Right kidney (tissue), 1 donor: ENCODE measurements at regions not wholly inside any gene's neighbourhood (a gene's known extent, or its start where the extent isn't known, plus 50 kb on each side); places are given as distances from the start of the nearest gene placed in this dataset.

Source experiments
- DNase-seq: peaks from one replicate; pipeline ENCODE4 v3.0.0-alpha.2; 2016

GRCh38 chr6:1257778-1258177, 54.1 kb upstream of the FOXQ1 start:
- DNase-seq: no peak

- no peak for DNase-seq
Measured at GRCh38 chr6:1256435-1257008, 55.4 kb upstream of the FOXQ1 start.

GRCh38 chr6:1255636-1256365, 56.1 kb upstream of the FOXQ1 start:
- DNase-seq: no peak

- DNase-seq: no peak
Measured at GRCh38 chr6:1254326-1254725, 57.6 kb upstream of the FOXQ1 start.

- no peak for DNase-seq
Measured at GRCh38 chr6:1253816-1254215, 58.1 kb upstream of the FOXQ1 start.

GRCh38 chr6:1251198-1252155, 60.4 kb upstream of the FOXQ1 start:
- no peak for DNase-seq

GRCh38 chr6:1250489-1251197, 61.3 kb upstream of the FOXQ1 start:
- no peak for DNase-seq

- DNase-seq: no peak
Measured at GRCh38 chr6:1247894-1248293, 64.0 kb upstream of the FOXQ1 start.

GRCh38 chr6:1247056-1247455, 64.8 kb upstream of the FOXQ1 start:
- no peak for DNase-seq

GRCh38 chr6:1244941-1245340, 67.0 kb upstream of the FOXQ1 start:
- DNase-seq: peak; percentile 32

GRCh38 chr6:1244278-1244677, 67.6 kb upstream of the FOXQ1 start:
- no peak for DNase-seq

GRCh38 chr6:1242446-1242845, 69.5 kb upstream of the FOXQ1 start:
- DNase-seq: no peak

GRCh38 chr6:1242021-1242420, 69.9 kb upstream of the FOXQ1 start:
- no peak for DNase-seq

GRCh38 chr6:1240766-1241318, 71.1 kb upstream of the FOXQ1 start:
- DNase-seq: no peak

GRCh38 chr6:1239805-1240204, 72.1 kb upstream of the FOXQ1 start:
- no peak for DNase-seq

GRCh38 chr6:1238040-1238439, 73.9 kb upstream of the FOXQ1 start:
- DNase-seq: no peak

- no peak for DNase-seq
Measured at GRCh38 chr6:1237636-1238035, 74.3 kb upstream of the FOXQ1 start.

GRCh38 chr6:1235825-1236224, 76.1 kb upstream of the FOXQ1 start:
- no peak for DNase-seq

GRCh38 chr6:1233924-1234323, 78.0 kb upstream of the FOXQ1 start:
- no peak for DNase-seq

- DNase-seq: no peak
Measured at GRCh38 chr6:1232578-1232977, 79.3 kb upstream of the FOXQ1 start.

- no peak for DNase-seq
Measured at GRCh38 chr6:1231941-1232340, 80.0 kb upstream of the FOXQ1 start.
